Neural crest cell (in vitro differentiated cells): ENCODE measurements at regions not wholly inside any gene's neighbourhood (a gene's known extent, or its start where the extent isn't known, plus 50 kb on each side); places are given as distances from the start of the nearest gene placed in this dataset.

Experiments
- DNase-seq: peaks from one replicate; pipeline ENCODE4 v3.0.0; 2021; ENCODE audit warnings: low read depth, mixed read lengths, low spot score
- H3K27ac Mint-ChIP-seq: one replicate; pipeline ENCODE4 v1.8.0; 2021; ENCODE audit warnings: mild to moderate bottlenecking, mixed read lengths; ENCODE audit not compliant: unreplicated experiment
- H3K27me3 Mint-ChIP-seq: 2 replicates; pipeline ENCODE4 v1.8.0; 2021; ENCODE audit warnings: low read depth, mild to moderate bottlenecking, mixed read lengths
- H3K36me3 Mint-ChIP-seq: 2 replicates; pipeline ENCODE4 v1.8.0; 2021; ENCODE audit warnings: low read depth, mild to moderate bottlenecking, mixed read lengths
- H3K4me1 Mint-ChIP-seq: 2 replicates; pipeline ENCODE4 v1.8.0; 2021; ENCODE audit warnings: mixed read lengths
- H3K4me3 Mint-ChIP-seq: one replicate; pipeline ENCODE4 v1.8.0; 2021; ENCODE audit warnings: mild to moderate bottlenecking, mixed read lengths
- H3K9me3 Mint-ChIP-seq: 2 replicates; pipeline ENCODE4 v1.8.0; 2021; ENCODE audit warnings: mixed read lengths
- CTCF ChIP-seq: fragments of 200-600 bp; sonication (generic); conservative IDR thresholded peaks from 2 replicates; pipeline ENCODE4 v1.5.0; 2021; ENCODE audit warnings: antibody characterized with exemption, mild to moderate bottlenecking

- Mint-ChIP-seq H3K36me3 (no peaks in the 10 kb centered on the region), H3K9me3 (no peaks in the 10 kb centered on the region), H3K4me3 (no peak overlapping the region), H3K4me1 (peaks cover 26% of the 10 kb centered on the region), H3K27ac (no peak overlapping the region), H3K27me3 (no peaks in the 10 kb centered on the region)
- DNase-seq: no peak
- no peak for TF ChIP-seq CTCF
Measured at GRCh38 chr20:19947611-19948264, 69.4 kb upstream of the NAA20 start.

- DNase-seq: no peak
- H3K27ac Mint-ChIP-seq: no peak overlapping the region
- peaks cover 19% of the 10 kb centered on the region for H3K4me1 Mint-ChIP-seq
- H3K27me3 Mint-ChIP-seq: no peaks in the 10 kb centered on the region
- no peaks in the 10 kb centered on the region for H3K36me3 Mint-ChIP-seq
- H3K4me3 Mint-ChIP-seq: no peak overlapping the region
- no peaks in the 10 kb centered on the region for H3K9me3 Mint-ChIP-seq
- TF ChIP-seq CTCF: no peak
Measured at GRCh38 chr20:19949195-19949867, 67.8 kb upstream of the NAA20 start.

GRCh38 chr20:19950042-19950441, 67.1 kb upstream of the NAA20 start:
- no peaks in the 10 kb centered on the region for H3K9me3 Mint-ChIP-seq
- no peaks in the 10 kb centered on the region for H3K27me3 Mint-ChIP-seq
- no peak for TF ChIP-seq CTCF
- no peak for DNase-seq
- H3K4me1 Mint-ChIP-seq: peaks cover 19% of the 10 kb centered on the region
- H3K36me3 Mint-ChIP-seq: no peaks in the 10 kb centered on the region
- no peak overlapping the region for H3K4me3 Mint-ChIP-seq
- no peak overlapping the region for H3K27ac Mint-ChIP-seq

- DNase-seq: no peak
- H3K27ac Mint-ChIP-seq: no peak overlapping the region
- no peak overlapping the region for H3K4me3 Mint-ChIP-seq
- TF ChIP-seq CTCF: no peak
- H3K27me3 Mint-ChIP-seq: no peaks in the 10 kb centered on the region
- no peaks in the 10 kb centered on the region for H3K36me3 Mint-ChIP-seq
- H3K9me3 Mint-ChIP-seq: no peaks in the 10 kb centered on the region
- peaks cover 10% of the 10 kb centered on the region for H3K4me1 Mint-ChIP-seq
Measured at GRCh38 chr20:19952392-19952791, 64.8 kb upstream of the NAA20 start.

GRCh38 chr20:19953606-19954005, 63.6 kb upstream of the NAA20 start:
- Mint-ChIP-seq H3K4me3 (no peak overlapping the region), H3K27me3 (no peaks in the 10 kb centered on the region), H3K36me3 (no peaks in the 10 kb centered on the region), H3K27ac (no peak overlapping the region), H3K4me1 (peaks cover 10% of the 10 kb centered on the region), H3K9me3 (no peaks in the 10 kb centered on the region)
- TF ChIP-seq CTCF: no peak
- DNase-seq: no peak
